GM18907 (cell line): ENCODE measurements at regions not wholly inside any gene's neighbourhood (a gene's known extent, or its start where the extent isn't known, plus 50 kb on each side); places are given as distances from the start of the nearest gene placed in this dataset.

ENCODE experiments used
- ATAC-seq: cut with Tn5 transposase; IDR thresholded peaks from one replicate; pipeline ENCODE4 v1.9.1; 2021; ENCODE audit warnings: mild to moderate bottlenecking, moderate library complexity; ENCODE audit not compliant: unreplicated experiment

- no peak for ATAC-seq
Observed at GRCh38 chr3:31482493-31483200, 50.1 kb upstream of the STT3B start.
